GM21825 (cell line): ENCODE measurements at regions not wholly inside any gene's neighbourhood (a gene's known extent, or its start where the extent isn't known, plus 50 kb on each side); places are given as distances from the start of the nearest gene placed in this dataset.

ENCODE experiments used
- ATAC-seq: cut with Tn5 transposase; IDR thresholded peaks from one replicate; pipeline ENCODE4 v1.9.1; 2021; ENCODE audit warnings: mild to moderate bottlenecking, moderate library complexity; ENCODE audit not compliant: unreplicated experiment

DNA sequence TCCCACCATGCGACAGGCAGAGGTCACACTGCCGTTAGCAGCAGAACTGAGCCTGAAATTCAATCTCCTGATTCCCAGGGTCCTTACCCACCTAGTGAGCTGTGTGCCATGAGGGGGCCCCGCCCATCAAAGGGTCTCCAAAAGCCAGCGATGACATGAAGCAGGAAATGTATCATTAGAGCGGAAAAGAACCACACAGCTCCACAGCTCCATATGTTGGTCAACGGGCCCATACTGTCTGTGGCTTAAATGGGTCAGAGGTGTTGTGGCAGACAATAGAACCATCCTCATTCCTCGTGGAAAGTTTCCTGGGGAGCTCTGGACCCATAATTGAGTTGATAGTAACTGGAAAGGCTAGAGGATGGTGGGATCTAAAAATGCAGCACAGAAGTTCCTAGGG lies 68.1 kb upstream of the PODXL start:
- no peak for ATAC-seq

DNA sequence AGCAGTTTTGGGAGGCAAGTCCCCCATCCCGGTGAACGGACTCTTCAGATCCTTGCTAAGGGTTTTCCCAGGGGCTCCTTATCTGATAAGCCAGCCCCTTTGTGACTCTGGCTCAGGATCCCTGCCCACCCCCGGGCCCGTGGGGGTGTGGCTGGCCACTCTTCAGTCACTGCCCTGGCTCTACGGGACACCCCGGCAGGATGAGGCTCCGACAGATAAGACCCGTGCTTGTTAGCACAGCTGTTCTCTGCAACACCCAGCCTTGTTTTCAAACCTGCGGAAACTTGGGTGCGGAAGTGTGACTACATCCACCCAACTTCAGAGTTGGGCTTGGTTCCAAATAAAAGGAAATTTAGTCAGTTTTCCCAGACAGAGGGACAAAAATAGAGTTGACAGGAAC lies 66.7 kb upstream of the PODXL start:
- no peak for ATAC-seq

DNA sequence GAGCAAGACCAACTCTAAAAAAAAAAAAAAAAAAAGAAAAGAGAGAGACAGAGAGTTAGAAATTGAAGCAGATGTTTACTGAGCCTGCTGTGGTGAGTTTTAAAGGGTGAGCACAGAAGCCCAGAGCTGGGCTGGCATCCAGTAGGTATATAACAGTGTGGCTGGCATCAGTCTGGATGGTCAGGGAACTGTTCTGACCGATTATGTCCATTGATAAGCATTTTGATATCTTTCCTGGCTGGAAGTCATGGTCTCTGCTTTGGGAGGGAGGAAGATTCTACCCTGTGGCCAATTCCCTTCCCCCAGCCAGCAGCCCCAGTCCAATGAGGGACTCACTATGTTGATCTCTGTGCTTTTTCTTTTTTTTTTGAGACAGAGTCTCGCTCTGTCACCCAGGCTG lies 65.2 kb upstream of the PODXL start:
- ATAC-seq: no peak

DNA sequence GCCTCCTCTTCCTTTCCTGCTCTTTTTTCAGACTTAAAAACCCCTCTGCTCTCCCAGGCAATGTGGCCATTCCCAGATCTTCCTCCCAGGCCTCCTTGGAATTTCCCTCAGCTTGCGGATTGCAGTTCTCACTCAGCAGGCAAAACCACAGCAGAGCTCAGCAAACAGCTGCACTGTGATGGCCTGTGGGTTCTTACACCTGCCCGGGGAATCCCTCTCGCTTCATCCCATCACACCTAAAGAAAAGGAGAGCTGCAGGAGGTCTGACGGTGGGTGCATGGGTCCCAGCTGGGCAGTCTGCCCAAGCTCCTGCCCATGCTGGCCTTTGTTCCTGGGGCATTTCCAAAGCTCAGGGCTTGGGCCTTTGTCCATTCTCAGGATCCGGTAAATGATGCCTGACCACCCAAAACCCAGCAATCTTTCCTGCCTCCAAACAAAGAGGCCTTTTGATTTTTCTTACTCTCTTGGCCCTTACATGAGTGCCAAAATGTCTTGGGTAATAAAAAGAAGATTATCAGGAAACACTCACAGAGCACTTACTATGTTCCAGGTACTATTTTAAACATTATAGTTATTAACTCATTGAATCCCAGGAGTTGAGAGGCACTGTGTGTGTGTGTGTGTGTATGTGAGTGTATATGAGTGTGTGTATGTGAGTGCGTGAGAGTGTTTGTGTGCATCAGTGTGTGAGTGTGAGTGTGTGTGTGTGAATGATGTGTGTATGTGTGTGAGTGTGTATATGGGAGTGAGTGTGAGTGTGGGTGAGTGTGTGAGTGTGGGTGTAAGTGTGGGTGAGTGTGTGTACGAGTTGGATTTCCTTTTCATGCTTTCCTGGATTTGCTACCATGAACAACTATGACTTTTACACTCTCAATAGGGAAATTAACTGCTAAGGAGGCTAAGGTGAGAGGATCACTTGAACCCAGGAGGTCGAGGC lies 64.5 kb upstream of the PODXL start:
- no peak for ATAC-seq

DNA sequence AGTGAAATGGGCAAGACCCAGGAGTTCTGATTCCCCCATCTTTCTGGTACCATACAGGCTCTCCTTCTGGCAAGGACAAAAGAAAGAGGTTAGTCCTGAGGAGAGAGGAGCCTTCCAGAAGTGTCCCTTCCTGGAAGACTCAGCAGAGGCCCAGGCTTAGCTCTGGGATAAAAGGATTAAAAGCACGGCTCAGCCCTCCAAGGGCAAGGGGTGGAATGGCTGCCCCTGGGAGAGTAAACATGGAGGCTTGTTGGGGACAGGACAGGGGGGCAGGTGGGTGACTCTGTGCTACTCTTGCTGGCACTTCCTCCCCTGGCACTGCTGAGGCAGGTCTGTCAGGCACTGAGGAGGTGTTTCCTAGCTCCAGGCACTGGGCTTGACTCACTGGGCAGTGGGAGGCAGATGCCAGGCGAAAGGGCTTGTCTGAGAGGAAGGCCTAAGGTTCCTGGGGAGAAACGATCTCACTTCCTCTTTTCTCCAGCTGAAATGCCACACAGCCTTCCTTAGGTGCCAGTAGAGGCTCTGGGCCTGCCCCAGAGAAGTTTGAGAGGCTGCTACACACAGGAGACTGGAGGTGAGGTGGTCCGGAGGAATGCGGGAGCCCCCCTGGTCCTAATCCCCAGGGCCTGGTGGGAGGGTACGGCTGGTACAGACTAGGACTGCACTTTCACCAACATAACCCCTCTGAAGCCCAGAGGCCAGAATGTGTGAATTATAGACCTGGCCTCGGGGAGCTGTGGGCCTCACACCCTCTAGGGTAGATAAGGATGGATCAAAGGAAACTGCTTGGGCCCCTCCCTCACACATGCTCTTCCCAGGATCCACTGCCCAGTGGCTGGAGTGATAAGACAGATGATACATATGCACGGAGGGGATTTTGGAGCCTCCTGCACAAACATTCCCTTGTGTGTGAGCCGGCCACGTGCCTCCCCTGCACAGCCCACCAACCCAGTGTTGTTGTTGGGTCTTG lies 63.2 kb upstream of the PODXL start:
- no peak for ATAC-seq

DNA sequence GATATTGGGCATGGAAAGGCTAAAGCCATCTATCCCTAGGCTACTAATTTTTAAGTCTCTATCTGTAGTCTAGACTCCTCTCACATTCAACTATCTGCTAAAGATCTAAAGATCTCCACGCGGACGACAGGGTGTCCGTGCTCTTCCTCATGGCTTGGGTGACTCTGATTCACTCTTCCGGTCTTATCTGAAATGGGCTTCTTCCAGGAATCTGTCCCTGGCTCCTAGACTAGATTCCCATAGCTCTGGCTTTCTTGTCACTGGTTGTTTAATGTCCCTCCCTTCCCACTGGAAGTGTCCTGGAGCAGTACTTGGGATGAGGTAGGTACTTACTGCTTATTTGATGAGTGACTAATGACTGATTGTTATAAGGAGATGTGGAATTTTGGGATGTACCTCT lies 62.0 kb upstream of the PODXL start:
- ATAC-seq: no peak

DNA sequence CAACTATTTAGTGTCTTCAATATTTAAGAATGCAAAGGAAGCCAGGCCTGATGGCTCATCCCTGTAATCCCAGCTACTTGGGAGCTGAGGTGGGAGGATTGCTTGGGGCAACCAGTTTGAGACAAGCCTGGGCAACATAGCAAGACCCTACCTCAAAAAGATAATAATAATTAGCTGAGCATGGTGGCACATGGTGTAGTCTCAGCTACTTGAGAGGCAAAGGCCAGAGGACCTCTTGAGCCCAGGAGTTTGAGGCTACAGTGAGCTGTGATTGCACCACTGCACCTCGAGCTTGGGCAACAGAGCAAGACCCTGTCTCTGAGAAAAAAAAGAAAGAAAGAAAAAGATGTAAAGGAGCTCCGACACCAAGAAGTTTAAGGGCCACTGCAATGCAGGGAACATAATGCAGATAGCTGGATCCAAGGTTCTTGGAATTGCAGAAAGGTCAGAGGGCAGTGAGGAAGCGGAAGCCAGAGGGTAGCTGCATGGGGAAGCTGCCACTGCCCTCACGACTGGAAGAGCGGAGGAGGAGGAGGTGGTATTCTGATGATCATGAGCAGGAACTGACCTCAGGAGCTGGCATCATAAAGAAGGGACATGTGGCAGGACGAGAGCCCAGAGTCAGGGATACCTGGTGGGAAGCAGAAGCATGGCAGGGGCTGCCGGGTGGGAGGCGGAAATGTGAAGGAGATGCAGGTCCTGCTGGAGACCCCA lies 60.2 kb upstream of the PODXL start:
- ATAC-seq: no peak

DNA sequence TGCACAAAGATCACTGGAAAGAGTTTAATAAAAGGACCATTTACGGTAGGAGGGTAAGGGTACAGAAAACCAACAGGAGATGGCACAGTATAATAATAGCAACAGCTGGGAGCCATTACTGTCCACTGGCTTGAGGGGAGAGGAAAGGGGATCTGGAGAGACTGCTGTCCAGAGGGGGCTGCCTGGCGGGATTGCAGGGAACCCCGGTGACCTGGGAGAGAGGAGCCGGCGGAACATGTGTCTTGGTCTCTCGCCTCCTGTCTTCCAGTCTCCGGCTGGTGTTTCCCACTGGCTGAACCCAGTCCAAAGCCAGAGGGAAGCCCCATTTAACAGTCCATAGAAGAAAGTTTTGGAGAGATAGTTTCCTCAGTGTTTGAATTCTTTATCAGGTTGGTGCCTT lies 57.5 kb upstream of the PODXL start:
- no peak for ATAC-seq

DNA sequence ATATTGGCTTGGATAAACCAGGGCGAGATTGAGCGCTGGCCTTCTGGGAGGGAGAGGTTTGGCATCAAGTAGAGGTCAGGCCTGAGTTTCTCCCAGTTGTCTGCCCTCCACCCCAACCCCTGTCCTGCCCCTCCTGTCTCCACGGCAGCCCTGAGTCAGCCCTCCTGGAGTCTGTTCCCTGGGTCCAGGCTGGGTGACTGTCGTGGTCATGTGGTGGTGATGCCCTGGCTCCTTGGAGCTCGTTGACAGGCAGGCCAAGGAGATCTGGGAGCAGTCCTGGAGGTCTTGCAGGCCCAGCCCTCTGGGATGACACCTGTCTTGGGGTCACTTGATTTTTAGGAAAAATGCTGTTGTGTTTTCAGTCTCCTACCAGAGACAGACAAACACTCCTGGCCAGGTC lies 53.6 kb upstream of the PODXL start:
- no peak for ATAC-seq

DNA sequence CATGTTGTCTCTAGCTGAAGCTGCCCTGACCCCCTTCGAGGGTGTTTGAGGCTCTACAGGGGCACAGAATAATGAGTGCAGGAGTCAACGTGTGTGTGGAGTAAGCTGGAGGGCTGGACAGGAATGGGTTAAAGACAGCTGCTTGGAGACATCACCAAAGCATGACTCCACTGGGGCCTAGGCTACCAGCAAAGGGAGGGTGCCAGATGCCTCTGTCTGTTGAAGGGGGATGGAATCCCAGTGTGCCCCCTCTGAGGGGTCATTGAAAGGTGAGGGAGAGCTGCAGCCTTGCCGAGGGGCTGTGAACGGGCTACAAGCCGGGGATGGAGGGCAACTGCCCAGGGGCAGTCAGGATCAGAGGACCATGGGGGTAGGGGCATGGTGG lies 51.7 kb upstream of the PODXL start:
- ATAC-seq: no peak

DNA sequence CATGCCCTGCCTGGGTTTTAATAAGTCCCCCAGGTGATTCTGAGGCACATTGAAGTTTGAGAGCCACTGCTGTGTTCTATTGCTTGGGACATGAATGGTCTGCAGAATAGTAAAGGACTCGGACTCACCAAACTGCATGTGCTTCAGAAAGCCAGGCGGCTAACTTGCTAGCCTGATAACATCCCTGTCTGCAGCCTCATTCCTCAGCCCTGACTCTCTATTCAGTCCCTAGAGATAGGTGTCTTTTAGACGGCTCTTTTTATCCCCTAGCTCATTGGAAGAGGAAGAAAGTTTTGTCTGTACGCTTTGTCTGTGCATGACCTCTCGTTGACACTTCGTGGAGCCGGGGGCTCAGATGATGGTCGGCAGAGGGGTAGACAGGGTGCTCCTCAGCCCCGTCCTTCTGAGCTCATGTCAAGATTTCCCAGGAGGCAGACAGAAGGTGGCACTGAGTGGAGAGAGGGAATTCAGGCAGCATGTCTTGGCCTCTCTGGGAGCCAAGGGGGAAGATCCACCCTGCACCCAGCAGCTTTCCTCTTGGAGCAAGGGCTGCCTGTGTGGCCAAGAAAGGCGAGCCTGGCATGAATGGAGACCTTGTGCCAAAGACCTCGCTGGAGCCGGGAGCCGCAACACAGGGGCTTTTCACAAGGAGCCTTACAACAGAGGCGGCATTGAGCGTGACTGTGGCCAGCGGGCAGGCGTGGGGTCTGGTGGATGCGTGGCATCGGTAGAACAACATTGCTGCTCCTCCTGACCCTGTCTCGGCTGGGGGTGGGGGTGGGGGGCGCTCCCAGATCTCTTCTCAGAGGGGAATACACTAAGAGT lies 51.1 kb upstream of the PODXL start:
- no peak for ATAC-seq

DNA sequence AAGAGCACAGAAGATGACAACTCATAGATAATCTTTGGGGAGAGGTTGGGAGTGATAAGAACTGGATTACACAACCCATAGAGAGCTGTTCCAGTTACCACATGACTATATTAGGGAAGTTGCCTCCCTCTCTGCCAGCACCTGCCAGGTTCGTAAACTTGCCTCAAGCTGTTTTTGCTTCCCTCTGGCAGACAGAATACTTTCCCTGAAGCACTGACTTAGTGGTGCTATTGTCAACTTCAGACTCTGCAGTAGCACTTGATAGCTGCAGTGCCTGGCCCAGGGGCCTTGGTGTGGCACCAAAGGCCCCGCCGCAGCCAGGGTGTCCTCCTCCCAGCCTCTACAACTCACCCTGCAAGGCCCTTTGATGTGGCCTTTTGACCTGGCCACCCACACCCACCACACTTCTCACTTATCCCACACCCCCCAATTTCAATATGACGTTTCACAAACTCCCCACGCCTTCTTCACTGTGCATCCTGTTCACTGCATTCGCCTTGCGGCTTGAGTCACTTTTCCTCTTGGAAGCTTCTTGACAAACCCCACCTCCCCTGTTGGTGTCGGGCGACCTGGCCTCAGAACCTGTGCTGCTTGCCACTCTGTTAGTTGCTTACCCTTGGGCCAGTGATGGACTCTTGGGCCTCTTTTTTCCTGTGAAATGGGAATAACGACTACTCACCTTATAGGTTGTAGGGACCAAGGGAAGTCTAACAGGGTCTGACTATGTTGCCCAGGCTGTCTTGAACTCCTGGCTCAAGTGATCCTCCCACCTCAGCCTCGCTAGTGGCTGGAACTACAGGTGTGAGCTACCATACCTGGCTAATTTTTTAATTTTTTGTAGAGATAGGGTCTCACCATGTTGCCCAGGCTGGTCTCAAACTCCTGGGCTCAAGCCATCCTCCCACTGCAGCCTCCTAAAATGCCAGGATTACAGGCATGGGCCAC lies 50.2 kb upstream of the PODXL start:
- no peak for ATAC-seq
